ENCODE measurements at regions not wholly inside any gene's neighbourhood (a gene's known extent, or its start where the extent isn't known, plus 50 kb on each side); places are given as distances from the start of the nearest gene placed in this dataset.

- Histone ChIP-seq H3K79me2 (ENCODE audit: insufficient read depth, low read length) (no peaks in the 10 kb centered on the region), H3K27ac (ENCODE audit: extremely low read length, insufficient read depth, low read length) (no peak overlapping the region), H3K36me3 (replicated peaks in 1 of 2; ENCODE audit: control insufficient read depth in 1 of 2, insufficient read depth in 2 of 2, low read length in 2 of 2) (no peaks in the 10 kb centered on the region), H2AFZ (ENCODE audit: low read length) (peak overlapping the region; percentile 79), H3K4me2 (ENCODE audit: low read depth, low read length) (peak overlapping the region; percentile 97), H3K9ac (ENCODE audit: insufficient read depth, low read depth, low read length) (peak overlapping the region; percentile 6; the same call in 1 of the 2 replicates), H3K4me3 (replicated peaks in 1 of 3; ENCODE audit: insufficient read depth in 1 of 3, low read depth in 2 of 3, low read length in 3 of 3) (peak overlapping the region; percentile 53 to 76 (median 75)), H3K9me3 (ENCODE audit: low read length) (no peaks in the 10 kb centered on the region), H3K4me1 (ENCODE audit: insufficient read depth, low read length) (peaks cover 16% of the 10 kb centered on the region), H4K20me1 (ENCODE audit: insufficient read depth, low read length) (no peaks in the 10 kb centered on the region), H3K27me3 (ENCODE audit: control insufficient read depth in 1 of 2, insufficient read depth in 2 of 2, low read length in 2 of 2) (peaks cover 0 to 32% of the 10 kb centered on the region in 2 experiments; a peak in 3 of 5 replicates)
- DNase-seq (ENCODE audit: low spot score) (peak; percentile 6), FAIRE-seq (no peak), ATAC-seq (peak; percentile 91)
- 4% methylated on average over 33 of the region's 33 CpGs for WGBS (ENCODE audit: low lambda C conversion rate)
- in situ Hi-C loops (cut with HindIII; ENCODE audit: extremely low pct_ligation_motif_present, low pct_unique_long_range_greater_than_20kb) (no loop called here), intact Hi-C loops (cut with micrococcal nuclease; ENCODE audit: unreplicated experiment) (loop anchor here (1.0 to 5.0 kb wide), 6 partner anchors 41 to 707 kb away; no protein-coding TSS in a partner anchor)
- no TSS peak for BruUV-seq (replicated peaks)
- CTCF ChIA-PET (ENCODE audit: low intra/inter-chr PET ratio, low total read pairs), result interaction anchor here (0.9 to 2.1 kb wide), 6 partner anchors 421 to 707 kb away, joined by 3 to 9 read pairs (median 6); no protein-coding TSS in a partner anchor
- POLR2A ChIA-PET, result interaction anchor here (0.6 kb wide), 1 partner anchor 438 kb away, joined by 3 read pairs; no protein-coding TSS in a partner anchor
- TF ChIP-seq FOXK2 (IDR thresholded peaks at IDR 0.05) (no peak), FOXA1 (IDR thresholded peaks at IDR 0.05) (no peak), FOXA1 (CRISPR knock-in tag; IDR thresholded peaks at IDR 0.05) (no peak), SIN3B (IDR thresholded peaks at IDR 0.05; ENCODE audit: low read length) (no peak), CENPBD1 (CRISPR knock-in tag; IDR thresholded peaks at IDR 0.05; ENCODE audit: borderline replicate concordance, low read depth) (no peak), ZNF136 (CRISPR knock-in tag; IDR thresholded peaks at IDR 0.05; ENCODE audit: low read depth) (no peak), ASH2L (IDR thresholded peaks at IDR 0.05; ENCODE audit: insufficient read length, low read depth, low read length) (peak; percentile 23), NFYB (CRISPR knock-in tag; IDR thresholded peaks at IDR 0.05) (no peak), ZNF687 (CRISPR knock-in tag; IDR thresholded peaks at IDR 0.05) (peak; percentile 41), ZBTB1 (CRISPR knock-in tag; IDR thresholded peaks at IDR 0.05; ENCODE audit: borderline replicate concordance) (no peak), TFDP1 (CRISPR knock-in tag; IDR thresholded peaks at IDR 0.05; ENCODE audit: borderline replicate concordance) (no peak), RNF2 (conservative IDR thresholded peaks at IDR 0.05; ENCODE audit: low read depth) (no peak), NR3C1 (CRISPR knock-in tag; IDR thresholded peaks at IDR 0.05) (no peak), MTA3 (CRISPR knock-in tag; IDR thresholded peaks at IDR 0.05) (no peak), ZSCAN9 (CRISPR knock-in tag; IDR thresholded peaks at IDR 0.05; ENCODE audit: borderline replicate concordance) (0 out of 2 replicates have a peak, but pooled peaks have one; percentile 20), NFE2L2 (IDR thresholded peaks at IDR 0.05; ENCODE audit: low read length) (no peak), ZKSCAN1 (IDR thresholded peaks at IDR 0.05; ENCODE audit: low read length) (no peak), HMGXB4 (CRISPR knock-in tag; IDR thresholded peaks at IDR 0.05; ENCODE audit: borderline replicate concordance in 1 of 2, low read depth in 1 of 2) (peak in 1 of 2 experiments; percentile 28; a peak in 1 of 4 replicates)
Measured at GRCh38 chr6:27188061-27188884, 59.2 kb upstream of the PRSS16 start.

All from HepG2 (cell line).